GM23338 (cell line): ENCODE measurements at regions not wholly inside any gene's neighbourhood (a gene's known extent, or its start where the extent isn't known, plus 50 kb on each side); places are given as distances from the start of the nearest gene placed in this dataset.

Experiments used
- ATAC-seq: fragments of 200-7000 bp; cut with Tn5 transposase; 3 replicates; pipeline ENCODE4 v1.9.1; 2020
- DNase-seq: peaks from one replicate; pipeline ENCODE4 v3.0.0-alpha.2; 2015; ENCODE audit warnings: low spot score
- H2AFZ ChIP-seq: fragments of 200-600 bp; sonication (generic); 2 replicates; pipeline ENCODE4 v1.8.0; 2016; ENCODE audit warnings: antibody characterized with exemption, mild to moderate bottlenecking, moderate library complexity
- H3F3A ChIP-seq: fragments of 200-600 bp; sonication (generic); replicated peaks from 2 replicates; pipeline ENCODE4 v1.8.0; 2017; ENCODE audit warnings: antibody characterized with exemption, mixed run types, low read depth
- H3K27ac ChIP-seq: fragments of 200-600 bp; sonication (generic); 2 replicates; pipeline ENCODE4 v1.6.1; 2016; ENCODE audit warnings: low read depth
- H3K27me3 ChIP-seq: fragments of 200-600 bp; sonication (generic); 2 replicates; pipeline ENCODE4 v1.8.0; 2016; ENCODE audit warnings: mild to moderate bottlenecking, mixed run types, moderate library complexity; ENCODE audit not compliant: insufficient read depth
- H3K36me3 ChIP-seq: fragments of 200-600 bp; sonication (generic); 2 replicates; pipeline ENCODE4 v1.8.0; 2016; ENCODE audit warnings: mild to moderate bottlenecking; ENCODE audit not compliant: insufficient read depth
- H3K4me1 ChIP-seq: fragments of 200-600 bp; sonication (generic); 2 replicates; pipeline ENCODE4 v1.8.0; 2016; ENCODE audit warnings: mild to moderate bottlenecking, moderate library complexity; ENCODE audit not compliant: insufficient read depth
- H3K4me2 ChIP-seq: fragments of 200-600 bp; sonication (generic); 2 replicates; pipeline ENCODE4 v1.7.1; 2017; ENCODE audit warnings: mixed run types
- H3K4me3 ChIP-seq: fragments of 200-600 bp; sonication (generic); 2 replicates; pipeline ENCODE4 v1.6.1; 2016; ENCODE audit warnings: mixed run types
- H3K79me2 ChIP-seq: fragments of 200-600 bp; sonication (generic); replicated peaks from 2 replicates; pipeline ENCODE4 v1.8.0; 2017; ENCODE audit warnings: mild to moderate bottlenecking; ENCODE audit not compliant: insufficient read depth
- H3K9me2 ChIP-seq: fragments of 200-600 bp; sonication (generic); 2 replicates; pipeline ENCODE4 v1.8.0; 2017; ENCODE audit not compliant: insufficient read depth
- H4K20me1 ChIP-seq: fragments of 200-600 bp; sonication (generic); replicated peaks from 2 replicates; pipeline ENCODE4 v1.8.0; 2017; ENCODE audit warnings: mild to moderate bottlenecking; ENCODE audit not compliant: insufficient read depth
- H3K27ac Mint-ChIP-seq: 2 replicates; pipeline ENCODE4 v1.8.0; 2020; ENCODE audit warnings: inconsistent platforms, mild to moderate bottlenecking, moderate library complexity, mixed read lengths
- H3K27me3 Mint-ChIP-seq: 3 replicates; pipeline ENCODE4 v1.8.0; 2022; ENCODE audit warnings: low read depth, mild to moderate bottlenecking, moderate library complexity, mixed read lengths, inconsistent platforms; ENCODE audit not compliant: insufficient read depth, poor library complexity
- H3K36me3 Mint-ChIP-seq: 3 replicates; pipeline ENCODE4 v1.8.0; 2021; ENCODE audit warnings: low read depth, mild to moderate bottlenecking, inconsistent platforms, moderate library complexity, mixed read lengths
- H3K4me1 Mint-ChIP-seq: 3 replicates; pipeline ENCODE4 v1.8.0; 2020; ENCODE audit warnings: mild to moderate bottlenecking, inconsistent platforms, mixed read lengths
- H3K4me3 Mint-ChIP-seq: 3 replicates; pipeline ENCODE4 v1.8.0; 2021; ENCODE audit warnings: moderate library complexity, mild to moderate bottlenecking, inconsistent platforms, mixed read lengths
- H3K9me3 Mint-ChIP-seq: 3 replicates; pipeline ENCODE4 v1.8.0; 2020; ENCODE audit warnings: moderate library complexity, mild to moderate bottlenecking, inconsistent platforms, mixed read lengths
- CREB1 ChIP-seq: fragments of 250-450 bp; sonication (Bioruptor Pico); IDR thresholded peaks from 2 replicates; pipeline ENCODE4 v1.5.0; 2020; ENCODE audit warnings: low read depth, mild to moderate bottlenecking, moderate library complexity
- EZH2phosphoT487 ChIP-seq: fragments of 200-600 bp; sonication (generic); IDR thresholded peaks from one replicate; pipeline ENCODE4 v1.8.1; 2018; ENCODE audit warnings: antibody characterized with exemption; ENCODE audit not compliant: unreplicated experiment
- JUNB ChIP-seq: IDR thresholded peaks from one replicate; pipeline ENCODE4 v1.6.1; 2016; ENCODE audit warnings: antibody characterized with exemption; ENCODE audit not compliant: unreplicated experiment
- NANOG ChIP-seq: IDR thresholded peaks from 2 replicates; pipeline ENCODE4 v1.6.1; 2016; ENCODE audit warnings: antibody characterized with exemption, borderline replicate concordance
- STAT1 ChIP-seq: IDR thresholded peaks from one replicate; pipeline ENCODE4 v1.6.1; 2016; ENCODE audit warnings: antibody characterized with exemption; ENCODE audit not compliant: unreplicated experiment
- ZNF331 ChIP-seq: fragments of 250-450 bp; sonication (Bioruptor Pico); IDR thresholded peaks from 2 replicates; pipeline ENCODE4 v1.5.0; 2020; ENCODE audit warnings: low read depth, mild to moderate bottlenecking, moderate library complexity
- TF ChIP-seq, protein P1 (sequence below), 2 experiments: fragments of 200-600 bp in 1 of 2; sonication (generic) in 1 of 2; conservative IDR thresholded peaks; 2 replicates each; pipeline versions ENCODE4 v1.5.1 to v1.6.1; 2016 to 2017; ENCODE audit warnings: antibody characterized with exemption in 2 of 2, low read depth in 2 of 2, mild to moderate bottlenecking in 2 of 2, moderate library complexity in 1 of 2
- TF ChIP-seq, protein P2 (sequence below): fragments of 250-450 bp; sonication (Bioruptor Pico); IDR thresholded peaks from 2 replicates; pipeline ENCODE4 v1.5.0; 2020; ENCODE audit warnings: mild to moderate bottlenecking, moderate library complexity

GRCh38 chr1:4130096-4130495 lies 230.0 kb upstream of the C1orf174 start (continued):
- TF ChIP-seq, protein P1, sequence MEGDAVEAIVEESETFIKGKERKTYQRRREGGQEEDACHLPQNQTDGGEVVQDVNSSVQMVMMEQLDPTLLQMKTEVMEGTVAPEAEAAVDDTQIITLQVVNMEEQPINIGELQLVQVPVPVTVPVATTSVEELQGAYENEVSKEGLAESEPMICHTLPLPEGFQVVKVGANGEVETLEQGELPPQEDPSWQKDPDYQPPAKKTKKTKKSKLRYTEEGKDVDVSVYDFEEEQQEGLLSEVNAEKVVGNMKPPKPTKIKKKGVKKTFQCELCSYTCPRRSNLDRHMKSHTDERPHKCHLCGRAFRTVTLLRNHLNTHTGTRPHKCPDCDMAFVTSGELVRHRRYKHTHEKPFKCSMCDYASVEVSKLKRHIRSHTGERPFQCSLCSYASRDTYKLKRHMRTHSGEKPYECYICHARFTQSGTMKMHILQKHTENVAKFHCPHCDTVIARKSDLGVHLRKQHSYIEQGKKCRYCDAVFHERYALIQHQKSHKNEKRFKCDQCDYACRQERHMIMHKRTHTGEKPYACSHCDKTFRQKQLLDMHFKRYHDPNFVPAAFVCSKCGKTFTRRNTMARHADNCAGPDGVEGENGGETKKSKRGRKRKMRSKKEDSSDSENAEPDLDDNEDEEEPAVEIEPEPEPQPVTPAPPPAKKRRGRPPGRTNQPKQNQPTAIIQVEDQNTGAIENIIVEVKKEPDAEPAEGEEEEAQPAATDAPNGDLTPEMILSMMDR (conservative IDR thresholded peaks at IDR 0.05; ENCODE audit: low read depth in 2 of 2), result no peak

DNA sequence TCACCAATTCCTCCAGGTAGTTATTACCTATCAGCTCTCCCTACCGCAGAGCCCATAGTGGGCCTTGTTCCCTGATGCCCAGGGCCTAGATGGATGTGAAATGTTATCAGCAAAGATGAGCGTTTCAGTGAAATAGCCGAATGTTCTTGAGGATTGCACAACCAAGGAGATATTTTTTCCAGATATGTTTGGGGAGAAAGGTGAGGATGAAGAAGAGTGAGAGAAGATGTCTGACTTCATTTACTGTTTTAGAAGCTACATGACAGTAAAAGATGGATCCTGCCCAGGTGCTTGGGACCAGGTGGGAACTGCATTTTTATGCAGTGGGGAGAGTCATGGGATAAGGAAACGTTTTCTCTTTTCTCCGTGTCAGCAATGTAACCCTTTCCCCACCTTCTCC lies 231.7 kb upstream of the C1orf174 start:
- Histone ChIP-seq H3K27me3 (no peaks in the 10 kb centered on the region), H3F3A (no peaks in the 10 kb centered on the region), H3K27ac (no peak overlapping the region), H3K79me2 (no peaks in the 10 kb centered on the region), H4K20me1 (no peaks in the 10 kb centered on the region), H3K4me1 (no peaks in the 10 kb centered on the region), H3K4me2 (no peak overlapping the region), H3K36me3 (no peaks in the 10 kb centered on the region; the same call in 1 of the 2 replicates), H3K9me2 (no peaks in the 10 kb centered on the region), H2AFZ (no peak overlapping the region), H3K4me3 (no peak overlapping the region)
- H3K27me3 Mint-ChIP-seq, result peaks cover 5% of the 10 kb centered on the region
- ATAC-seq, result no peak
- H3K27ac Mint-ChIP-seq, result no peak overlapping the region
- H3K36me3 Mint-ChIP-seq, result peaks cover 25% of the 10 kb centered on the region
- TF ChIP-seq ZNF331 (CRISPR knock-in tag), result no peak
- TF ChIP-seq STAT1, result no peak
- no peak for TF ChIP-seq JUNB
- TF ChIP-seq, protein P2, sequence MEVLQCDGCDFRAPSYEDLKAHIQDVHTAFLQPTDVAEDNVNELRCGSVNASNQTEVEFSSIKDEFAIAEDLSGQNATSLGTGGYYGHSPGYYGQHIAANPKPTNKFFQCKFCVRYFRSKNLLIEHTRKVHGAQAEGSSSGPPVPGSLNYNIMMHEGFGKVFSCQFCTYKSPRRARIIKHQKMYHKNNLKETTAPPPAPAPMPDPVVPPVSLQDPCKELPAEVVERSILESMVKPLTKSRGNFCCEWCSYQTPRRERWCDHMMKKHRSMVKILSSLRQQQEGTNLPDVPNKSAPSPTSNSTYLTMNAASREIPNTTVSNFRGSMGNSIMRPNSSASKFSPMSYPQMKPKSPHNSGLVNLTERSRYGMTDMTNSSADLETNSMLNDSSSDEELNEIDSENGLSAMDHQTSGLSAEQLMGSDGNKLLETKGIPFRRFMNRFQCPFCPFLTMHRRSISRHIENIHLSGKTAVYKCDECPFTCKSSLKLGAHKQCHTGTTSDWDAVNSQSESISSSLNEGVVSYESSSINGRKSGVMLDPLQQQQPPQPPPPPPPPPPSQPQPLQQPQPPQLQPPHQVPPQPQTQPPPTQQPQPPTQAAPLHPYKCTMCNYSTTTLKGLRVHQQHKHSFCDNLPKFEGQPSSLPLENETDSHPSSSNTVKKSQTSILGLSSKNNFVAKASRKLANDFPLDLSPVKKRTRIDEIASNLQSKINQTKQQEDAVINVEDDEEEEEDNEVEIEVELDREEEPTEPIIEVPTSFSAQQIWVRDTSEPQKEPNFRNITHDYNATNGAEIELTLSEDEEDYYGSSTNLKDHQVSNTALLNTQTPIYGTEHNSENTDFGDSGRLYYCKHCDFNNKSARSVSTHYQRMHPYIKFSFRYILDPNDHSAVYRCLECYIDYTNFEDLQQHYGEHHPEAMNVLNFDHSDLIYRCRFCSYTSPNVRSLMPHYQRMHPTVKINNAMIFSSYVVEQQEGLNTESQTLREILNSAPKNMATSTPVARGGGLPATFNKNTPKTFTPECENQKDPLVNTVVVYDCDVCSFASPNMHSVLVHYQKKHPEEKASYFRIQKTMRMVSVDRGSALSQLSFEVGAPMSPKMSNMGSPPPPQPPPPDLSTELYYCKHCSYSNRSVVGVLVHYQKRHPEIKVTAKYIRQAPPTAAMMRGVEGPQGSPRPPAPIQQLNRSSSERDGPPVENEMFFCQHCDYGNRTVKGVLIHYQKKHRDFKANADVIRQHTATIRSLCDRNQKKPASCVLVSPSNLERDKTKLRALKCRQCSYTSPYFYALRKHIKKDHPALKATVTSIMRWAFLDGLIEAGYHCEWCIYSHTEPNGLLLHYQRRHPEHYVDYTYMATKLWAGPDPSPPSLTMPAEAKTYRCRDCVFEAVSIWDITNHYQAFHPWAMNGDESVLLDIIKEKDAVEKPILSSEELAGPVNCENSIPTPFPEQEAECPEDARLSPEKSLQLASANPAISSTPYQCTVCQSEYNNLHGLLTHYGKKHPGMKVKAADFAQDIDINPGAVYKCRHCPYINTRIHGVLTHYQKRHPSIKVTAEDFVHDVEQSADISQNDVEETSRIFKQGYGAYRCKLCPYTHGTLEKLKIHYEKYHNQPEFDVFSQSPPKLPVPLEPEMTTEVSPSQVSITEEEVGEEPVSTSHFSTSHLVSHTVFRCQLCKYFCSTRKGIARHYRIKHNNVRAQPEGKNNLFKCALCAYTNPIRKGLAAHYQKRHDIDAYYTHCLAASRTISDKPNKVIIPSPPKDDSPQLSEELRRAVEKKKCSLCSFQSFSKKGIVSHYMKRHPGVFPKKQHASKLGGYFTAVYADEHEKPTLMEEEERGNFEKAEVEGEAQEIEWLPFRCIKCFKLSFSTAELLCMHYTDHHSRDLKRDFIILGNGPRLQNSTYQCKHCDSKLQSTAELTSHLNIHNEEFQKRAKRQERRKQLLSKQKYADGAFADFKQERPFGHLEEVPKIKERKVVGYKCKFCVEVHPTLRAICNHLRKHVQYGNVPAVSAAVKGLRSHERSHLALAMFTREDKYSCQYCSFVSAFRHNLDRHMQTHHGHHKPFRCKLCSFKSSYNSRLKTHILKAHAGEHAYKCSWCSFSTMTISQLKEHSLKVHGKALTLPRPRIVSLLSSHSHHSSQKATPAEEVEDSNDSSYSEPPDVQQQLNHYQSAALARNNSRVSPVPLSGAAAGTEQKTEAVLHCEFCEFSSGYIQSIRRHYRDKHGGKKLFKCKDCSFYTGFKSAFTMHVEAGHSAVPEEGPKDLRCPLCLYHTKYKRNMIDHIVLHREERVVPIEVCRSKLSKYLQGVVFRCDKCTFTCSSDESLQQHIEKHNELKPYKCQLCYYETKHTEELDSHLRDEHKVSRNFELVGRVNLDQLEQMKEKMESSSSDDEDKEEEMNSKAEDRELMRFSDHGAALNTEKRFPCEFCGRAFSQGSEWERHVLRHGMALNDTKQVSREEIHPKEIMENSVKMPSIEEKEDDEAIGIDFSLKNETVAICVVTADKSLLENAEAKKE (CRISPR knock-in tag), result no peak
- no peak for TF ChIP-seq EZH2phosphoT487
- TF ChIP-seq, protein P1 (conservative IDR thresholded peaks at IDR 0.05; ENCODE audit: low read depth in 2 of 2), result no peak
- no peak for TF ChIP-seq NANOG
- no peak for TF ChIP-seq CREB1
- H3K4me3 Mint-ChIP-seq, result no peak overlapping the region
- peaks cover 98% of the 10 kb centered on the region for H3K9me3 Mint-ChIP-seq
- H3K4me1 Mint-ChIP-seq, result no peaks in the 10 kb centered on the region
- DNase-seq, result no peak
